HuH-7.5 (cell line): ENCODE measurements at regions not wholly inside any gene's neighbourhood (a gene's known extent, or its start where the extent isn't known, plus 50 kb on each side); places are given as distances from the start of the nearest gene placed in this dataset.
"Not testable (repeated sequence)": the region's sequence is repeated elsewhere in the genome, so short reads cannot be mapped to it uniquely, and the experiment has no call there.

Source experiments
- DNase-seq: peaks from one replicate; pipeline ENCODE4 v3.0.0; 2011; ENCODE audit warnings: low spot score

GRCh38 chr1:83472066-83472465 lies 526.9 kb downstream of the TTLL7 start:
- not testable (repeated sequence) for DNase-seq

GRCh38 chr1:83471272-83471671 lies 527.7 kb downstream of the TTLL7 start:
- DNase-seq, result not testable (repeated sequence)

- DNase-seq, result not testable (repeated sequence)
These were observed 530.6 kb downstream of the TTLL7 start for GRCh38 chr1:83468336-83468735.

GRCh38 chr1:83457735-83458248 lies 541.1 kb downstream of the TTLL7 start:
- not testable (repeated sequence) for DNase-seq

GRCh38 chr1:83457281-83457680 lies 541.7 kb downstream of the TTLL7 start:
- not testable (repeated sequence) for DNase-seq

- not testable (repeated sequence) for DNase-seq
These were observed 543.2 kb downstream of the TTLL7 start for GRCh38 chr1:83455753-83456152.

- not testable (repeated sequence) for DNase-seq
These were observed 553.1 kb downstream of the TTLL7 start for GRCh38 chr1:83445873-83446272.

GRCh38 chr1:83442412-83442811 lies 556.5 kb downstream of the TTLL7 start:
- not testable (repeated sequence) for DNase-seq

GRCh38 chr1:83440586-83440985 lies 558.3 kb downstream of the TTLL7 start:
- not testable (repeated sequence) for DNase-seq

- DNase-seq, result not testable (repeated sequence)
These were observed 558.9 kb downstream of the TTLL7 start for GRCh38 chr1:83440021-83440420.

- DNase-seq, result not testable (repeated sequence)
These were observed 560.6 kb downstream of the TTLL7 start for GRCh38 chr1:83438316-83438715.

- DNase-seq, result not testable (repeated sequence)
These were observed 563.6 kb downstream of the TTLL7 start for GRCh38 chr1:83435336-83435735.

GRCh38 chr1:83427566-83427965 lies 571.4 kb downstream of the TTLL7 start:
- not testable (repeated sequence) for DNase-seq

- not testable (repeated sequence) for DNase-seq
These were observed 575.5 kb downstream of the TTLL7 start for GRCh38 chr1:83423382-83423781.

- DNase-seq, result no peak
These were observed 580.4 kb downstream of the TTLL7 start for GRCh38 chr1:83418558-83418957.

- not testable (repeated sequence) for DNase-seq
These were observed 585.2 kb downstream of the TTLL7 start for GRCh38 chr1:83413839-83414107.

GRCh38 chr1:83410746-83411413 lies 588.1 kb downstream of the TTLL7 start:
- DNase-seq, result not testable (repeated sequence)

GRCh38 chr1:83406693-83407371 lies 592.1 kb downstream of the TTLL7 start:
- not testable (repeated sequence) for DNase-seq

- not testable (repeated sequence) for DNase-seq
These were observed 593.1 kb downstream of the TTLL7 start for GRCh38 chr1:83405789-83406188.

GRCh38 chr1:83403500-83403899 lies 595.4 kb downstream of the TTLL7 start:
- not testable (repeated sequence) for DNase-seq

GRCh38 chr1:83401146-83401545 lies 597.8 kb downstream of the TTLL7 start:
- DNase-seq, result not testable (repeated sequence)

GRCh38 chr1:83400173-83400572 lies 598.8 kb downstream of the TTLL7 start:
- not testable (repeated sequence) for DNase-seq

GRCh38 chr1:83398125-83398524 lies 600.8 kb downstream of the TTLL7 start:
- not testable (repeated sequence) for DNase-seq
